H9 (cell line): ENCODE measurements at regions not wholly inside any gene's neighbourhood (a gene's known extent, or its start where the extent isn't known, plus 50 kb on each side); places are given as distances from the start of the nearest gene placed in this dataset.

ENCODE experiments used
- DNase-seq: peaks from one replicate; pipeline ENCODE4 v3.0.0-alpha.2; 2017
- H2AFZ ChIP-seq: one replicate; pipeline ENCODE4 v1.6.1; 2013; ENCODE audit warnings: mild to moderate bottlenecking, low read length, control low read depth, moderate library complexity
- H2AK5ac ChIP-seq: 2 replicates; pipeline ENCODE4 v1.6.1; 2013; ENCODE audit warnings: low read length, control low read depth, mixed read lengths; ENCODE audit not compliant: insufficient read length
- H2BK120ac ChIP-seq: one replicate; pipeline ENCODE4 v1.6.1; 2013; ENCODE audit warnings: low read depth, mild to moderate bottlenecking, low read length, control low read depth, inconsistent platforms; ENCODE audit not compliant: poor library complexity, severe bottlenecking
- H2BK12ac ChIP-seq: 2 replicates; pipeline ENCODE4 v1.6.1; 2013; ENCODE audit warnings: low read length, control low read depth, mixed read lengths, low read depth; ENCODE audit not compliant: insufficient read length
- H2BK15ac ChIP-seq: 2 replicates; pipeline ENCODE4 v1.6.1; 2013; ENCODE audit warnings: low read depth, low read length, control low read depth
- H2BK20ac ChIP-seq: one replicate; pipeline ENCODE4 v1.6.1; 2013; ENCODE audit warnings: low read depth, mild to moderate bottlenecking, low read length, control low read depth, inconsistent platforms; ENCODE audit not compliant: poor library complexity, severe bottlenecking
- H2BK5ac ChIP-seq: 2 replicates; pipeline ENCODE4 v1.6.1; 2013; ENCODE audit warnings: low read length, control low read depth, mixed read lengths; ENCODE audit not compliant: insufficient read length
- H3K14ac ChIP-seq: 2 replicates; pipeline ENCODE4 v1.6.1; 2013; ENCODE audit warnings: low read length, control low read depth; ENCODE audit not compliant: insufficient read depth
- H3K18ac ChIP-seq: 2 replicates; pipeline ENCODE4 v1.6.1; 2013; ENCODE audit warnings: low read depth, mild to moderate bottlenecking, mixed read lengths, low read length, control low read depth; ENCODE audit not compliant: insufficient read length
- H3K23ac ChIP-seq: 2 replicates; pipeline ENCODE4 v1.6.1; 2013; ENCODE audit warnings: low read length, control low read depth, mixed read lengths, low read depth; ENCODE audit not compliant: insufficient read length
- H3K23me2 ChIP-seq: 2 replicates; pipeline ENCODE4 v1.6.1; 2013; ENCODE audit warnings: low read depth, mild to moderate bottlenecking, mixed read lengths, low read length, control low read depth; ENCODE audit not compliant: insufficient read length, poor library complexity, severe bottlenecking
- H3K27ac ChIP-seq: 2 replicates; pipeline ENCODE4 v1.5.1; 2013; ENCODE audit warnings: low read length, control low read depth, mixed read lengths, low read depth; ENCODE audit not compliant: insufficient read length
- H3K27me3 ChIP-seq: 2 replicates; pipeline ENCODE4 v1.6.1; 2013; ENCODE audit warnings: low read length, control low read depth, inconsistent platforms; ENCODE audit not compliant: insufficient read depth
- H3K4ac ChIP-seq: 2 replicates; pipeline ENCODE4 v1.6.1; 2013; ENCODE audit warnings: low read depth, mild to moderate bottlenecking, control low read depth, inconsistent platforms, low read length, moderate library complexity
- H3K4me1 ChIP-seq: 2 replicates; pipeline ENCODE4 v1.6.1; 2013; ENCODE audit warnings: low read length, control low read depth, inconsistent platforms; ENCODE audit not compliant: insufficient read depth
- H3K4me2 ChIP-seq: 2 replicates; pipeline ENCODE4 v1.6.1; 2013; ENCODE audit warnings: low read length, control low read depth, mixed read lengths; ENCODE audit not compliant: insufficient read length, insufficient read depth
- H3K56ac ChIP-seq: 2 replicates; pipeline ENCODE4 v1.6.1; 2013; ENCODE audit warnings: low read depth, mild to moderate bottlenecking, mixed read lengths, low read length, control low read depth; ENCODE audit not compliant: insufficient read length
- H3K79me1 ChIP-seq: 2 replicates; pipeline ENCODE4 v1.6.1; 2013; ENCODE audit warnings: low read depth, mild to moderate bottlenecking, moderate library complexity, low read length, control low read depth, inconsistent platforms; ENCODE audit not compliant: insufficient read depth, poor library complexity, severe bottlenecking
- H3K79me2 ChIP-seq: 2 replicates; pipeline ENCODE4 v1.6.1; 2013; ENCODE audit warnings: low read length, control low read depth, inconsistent platforms; ENCODE audit not compliant: insufficient read depth
- H3K9ac ChIP-seq: 2 replicates; pipeline ENCODE4 v1.6.1; 2013; ENCODE audit warnings: low read length, control low read depth, mixed read lengths; ENCODE audit not compliant: insufficient read length; ENCODE audit errors: extremely low read depth
- H3K9me3 ChIP-seq: one replicate; pipeline ENCODE4 v1.6.1; 2013; ENCODE audit warnings: low read depth, low read length, inconsistent platforms; ENCODE audit not compliant: control insufficient read depth
- H3T11ph ChIP-seq: one replicate; pipeline ENCODE4 v1.6.1; 2013; ENCODE audit warnings: mild to moderate bottlenecking, low read length, control low read depth, inconsistent platforms
- H4K20me1 ChIP-seq: one replicate; pipeline ENCODE4 v1.6.1; 2013; ENCODE audit not compliant: control insufficient read depth, insufficient read length, insufficient read depth
- H4K5ac ChIP-seq: 2 replicates; pipeline ENCODE4 v1.6.1; 2013; ENCODE audit warnings: low read depth, mild to moderate bottlenecking, mixed read lengths, low read length, control low read depth; ENCODE audit not compliant: insufficient read length
- H4K8ac ChIP-seq: replicated peaks from 2 replicates; pipeline ENCODE4 v1.6.1; 2013; ENCODE audit warnings: low read length, control low read depth, mixed read lengths, low read depth; ENCODE audit not compliant: insufficient read length
- H4K91ac ChIP-seq: 2 replicates; pipeline ENCODE4 v1.6.1; 2013; ENCODE audit warnings: low read depth, mild to moderate bottlenecking, moderate library complexity, mixed read lengths, low read length, control low read depth; ENCODE audit not compliant: insufficient read length
- H3K27ac Mint-ChIP-seq, 3 experiments: 2 replicates in 2 of 3; 3 replicates in 1 of 3; pipeline ENCODE4 v1.8.0; 2020 to 2021; ENCODE audit warnings: mixed read lengths in 3 of 3, mild to moderate bottlenecking in 1 of 3, moderate library complexity in 1 of 3
- H3K27me3 Mint-ChIP-seq: 2 replicates; pipeline ENCODE4 v1.8.0; 2021; ENCODE audit warnings: low read depth, mild to moderate bottlenecking, moderate library complexity, mixed read lengths
- H3K36me3 Mint-ChIP-seq, 3 experiments: 2 replicates in 2 of 3; 3 replicates in 1 of 3; pipeline ENCODE4 v1.8.0; 2020 to 2021; ENCODE audit warnings: low read depth in 3 of 3, mixed read lengths in 3 of 3; ENCODE audit not compliant: insufficient read depth in 1 of 3
- H3K4me1 Mint-ChIP-seq, 2 experiments: 2 replicates each; pipeline ENCODE4 v1.8.0; 2020; ENCODE audit warnings: mixed read lengths in 2 of 2
- H3K4me3 Mint-ChIP-seq, 2 experiments: 2 replicates in 1 of 2; 3 replicates in 1 of 2; pipeline ENCODE4 v1.8.0; 2020 to 2021; ENCODE audit warnings: mild to moderate bottlenecking in 2 of 2, mixed read lengths in 2 of 2, moderate library complexity in 1 of 2
- H3K9me3 Mint-ChIP-seq, 2 experiments: 2 replicates in 1 of 2; 3 replicates in 1 of 2; pipeline ENCODE4 v1.8.0; 2020; ENCODE audit warnings: mild to moderate bottlenecking in 2 of 2, mixed read lengths in 2 of 2, moderate library complexity in 1 of 2
- CTCF ChIP-seq: fragments of 200-600 bp; sonication (generic); conservative IDR thresholded peaks from 3 replicates; pipeline ENCODE4 v1.8.0; 2021; ENCODE audit warnings: antibody characterized with exemption, mild to moderate bottlenecking
- WGBS: extraction: QIAGEN DNeasy Blood & Tissue Kit; methylation state at CpG from one replicate; pipeline ENCODE4 v1.1.7; 2013; ENCODE audit warnings: missing lambda C conversion rate, low lambda C conversion rate, mixed read lengths; ENCODE audit not compliant: insufficient read length; ENCODE audit errors: extremely low coverage; 5-methylcytosine and 5-hydroxymethylcytosine counted together

- H3K18ac ChIP-seq, result no peak overlapping the region
- no peak for TF ChIP-seq CTCF
- peaks cover 31% of the 10 kb centered on the region for H3K27me3 Mint-ChIP-seq
These were observed 117.5 kb upstream of the CRHR1 start for GRCh38 chr17:45666641-45667040.

More at GRCh38 chr17:45666641-45667040, 117.5 kb upstream of the CRHR1 start:
- Histone ChIP-seq H3T11ph (no peak overlapping the region), H3K4me1 (no peaks in the 10 kb centered on the region), H3K4ac (no peak overlapping the region), H3K79me2 (no peaks in the 10 kb centered on the region), H4K20me1 (no peaks in the 10 kb centered on the region), H3K14ac (no peak overlapping the region), H3K23ac (no peak overlapping the region), H4K8ac (no peak overlapping the region), H3K9me3 (no peaks in the 10 kb centered on the region), H2BK120ac (no peak overlapping the region), H3K4me2 (no peak overlapping the region), H4K91ac (no peak overlapping the region), H3K27me3 (no peaks in the 10 kb centered on the region), H3K79me1 (no peaks in the 10 kb centered on the region), H4K5ac (no peak overlapping the region), H2BK20ac (no peak overlapping the region), H2BK5ac (no peak overlapping the region), H2BK12ac (no peak overlapping the region), H3K23me2 (no peaks in the 10 kb centered on the region), H2BK15ac (no peak overlapping the region), H2AFZ (no peak overlapping the region), H3K27ac (no peak overlapping the region), H3K56ac (no peak overlapping the region), H3K9ac (no peak overlapping the region), H2AK5ac (no peak overlapping the region)
- DNase-seq, result no peak
- Mint-ChIP-seq H3K9me3 (no peaks in the 10 kb centered on the region), H3K27ac (no peak overlapping the region), H3K36me3 (no peaks in the 10 kb centered on the region), H3K4me1 (peaks cover 0 to 8% of the 10 kb centered on the region in 2 experiments; a peak in 1 of 4 replicates), H3K4me3 (no peak overlapping the region)
- WGBS, result no CpG with 5 or more reads among the region's 5 CpGs
